ENCODE measurements at regions not wholly inside any gene's neighbourhood (a gene's known extent, or its start where the extent isn't known, plus 50 kb on each side); places are given as distances from the start of the nearest gene placed in this dataset.
A peak's percentile ranks its signal among the peaks of the same experiment; 100 is the strongest.

DNA sequence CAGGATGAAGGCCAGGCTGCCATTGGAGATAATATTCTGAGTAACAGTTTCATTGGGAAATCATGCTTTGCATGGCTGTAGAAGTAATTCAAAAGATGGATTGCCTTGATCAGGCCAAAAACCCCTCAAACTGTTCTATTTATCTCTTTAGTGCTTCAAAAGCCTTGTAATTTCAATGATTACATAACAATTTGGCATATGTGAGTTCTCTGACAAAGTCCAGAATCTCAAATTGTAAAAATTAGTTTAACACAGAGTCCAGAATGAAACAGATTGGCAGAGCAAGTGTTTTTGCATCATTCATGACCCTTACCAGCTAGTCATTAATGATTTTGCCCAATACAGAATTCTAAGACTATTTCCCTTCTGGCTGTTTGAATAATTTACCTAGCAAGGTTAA lies 347.3 kb downstream of the SPRY1 start:
- H3K27me3 ChIP-seq (ENCODE audit: control insufficient read depth, insufficient read depth, low read length): no peaks in the 10 kb centered on the region
- H3K27ac ChIP-seq (ENCODE audit: low read depth, low read length): peak overlapping the region; percentile 30

DNA sequence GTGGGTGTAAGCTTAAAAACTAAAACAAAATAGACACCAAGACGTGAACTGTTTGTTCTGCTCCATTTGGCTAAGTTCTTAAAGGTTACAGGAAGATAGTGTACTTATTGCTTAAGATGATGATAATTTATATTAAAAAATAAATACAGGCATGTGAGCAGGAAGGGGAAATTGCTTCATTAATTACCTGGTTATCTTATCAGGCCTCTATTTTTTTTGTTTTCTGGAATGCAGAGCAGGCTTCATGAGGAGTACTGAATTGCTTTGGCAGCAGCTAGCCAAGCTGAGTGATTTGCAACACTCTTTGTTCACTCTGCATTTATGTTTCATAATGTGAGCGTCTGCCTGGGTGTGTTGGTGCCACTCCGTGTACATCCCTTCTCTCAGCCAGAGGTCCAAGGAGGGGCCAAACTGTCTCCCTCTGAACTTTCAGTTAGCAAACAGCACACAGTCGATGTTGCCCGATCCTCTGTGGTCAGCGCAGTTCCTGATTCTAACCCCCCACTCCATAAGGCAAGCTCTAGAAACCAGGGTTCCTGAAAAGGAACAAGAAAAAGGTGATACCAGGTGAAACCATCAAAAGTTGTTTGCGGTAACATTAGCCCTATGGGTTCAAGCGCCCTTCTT lies 348.2 kb downstream of the SPRY1 start:
- H3K4me1 ChIP-seq (ENCODE audit: control insufficient read depth, insufficient read depth, low read length): peaks cover 9% of the 10 kb centered on the region
- peak overlapping the region; percentile 26 for H3K27ac ChIP-seq (ENCODE audit: low read depth, low read length)
- H3K36me3 ChIP-seq (ENCODE audit: control insufficient read depth, insufficient read depth, low read length): no peaks in the 10 kb centered on the region
- H3K9ac ChIP-seq (ENCODE audit: low read length): no peak overlapping the region
- no peaks in the 10 kb centered on the region for H3K27me3 ChIP-seq (ENCODE audit: control insufficient read depth, insufficient read depth, low read length)
- no peak overlapping the region for H3K4me3 ChIP-seq (ENCODE audit: low read length)

More for the DNA sequence above, 347.3 kb downstream of the SPRY1 start:
- Histone ChIP-seq H3K9ac (ENCODE audit: low read length) (no peak overlapping the region), H3K36me3 (ENCODE audit: control insufficient read depth, insufficient read depth, low read length) (no peaks in the 10 kb centered on the region), H3K4me3 (ENCODE audit: low read length) (no peak overlapping the region), H3K4me1 (ENCODE audit: control insufficient read depth, insufficient read depth, low read length) (peaks cover 9% of the 10 kb centered on the region)

- Histone ChIP-seq H3K9ac (ENCODE audit: low read length) (no peak overlapping the region), H3K27me3 (ENCODE audit: control insufficient read depth, insufficient read depth, low read length) (no peaks in the 10 kb centered on the region), H3K4me3 (ENCODE audit: low read length) (no peak overlapping the region), H3K36me3 (ENCODE audit: control insufficient read depth, insufficient read depth, low read length) (no peaks in the 10 kb centered on the region), H3K27ac (ENCODE audit: low read depth, low read length) (no peak overlapping the region), H3K4me1 (ENCODE audit: control insufficient read depth, insufficient read depth, low read length) (peaks cover 9% of the 10 kb centered on the region)
Measured at GRCh38 chr4:123747016-123747415, 350.4 kb downstream of the SPRY1 start.

- Histone ChIP-seq H3K27ac (ENCODE audit: low read depth, low read length) (no peak overlapping the region), H3K9ac (ENCODE audit: low read length) (no peak overlapping the region), H3K27me3 (ENCODE audit: control insufficient read depth, insufficient read depth, low read length) (no peaks in the 10 kb centered on the region), H3K36me3 (ENCODE audit: control insufficient read depth, insufficient read depth, low read length) (no peaks in the 10 kb centered on the region), H3K4me3 (ENCODE audit: low read length) (no peak overlapping the region), H3K4me1 (ENCODE audit: control insufficient read depth, insufficient read depth, low read length) (peaks cover 9% of the 10 kb centered on the region)
Measured at GRCh38 chr4:123748806-123749205, 352.2 kb downstream of the SPRY1 start.

- no peaks in the 10 kb centered on the region for H3K36me3 ChIP-seq (ENCODE audit: control insufficient read depth, insufficient read depth, low read length)
- no peak overlapping the region for H3K27ac ChIP-seq (ENCODE audit: low read depth, low read length)
- H3K4me1 ChIP-seq (ENCODE audit: control insufficient read depth, insufficient read depth, low read length): peaks cover 5% of the 10 kb centered on the region
- no peak overlapping the region for H3K4me3 ChIP-seq (ENCODE audit: low read length)
- H3K9ac ChIP-seq (ENCODE audit: low read length): no peak overlapping the region
- no peaks in the 10 kb centered on the region for H3K27me3 ChIP-seq (ENCODE audit: control insufficient read depth, insufficient read depth, low read length)
Measured at GRCh38 chr4:123749383-123749782, 352.8 kb downstream of the SPRY1 start.

- no peaks in the 10 kb centered on the region for H3K36me3 ChIP-seq (ENCODE audit: control insufficient read depth, insufficient read depth, low read length)
- no peak overlapping the region for H3K9ac ChIP-seq (ENCODE audit: low read length)
- no peak overlapping the region for H3K27ac ChIP-seq (ENCODE audit: low read depth, low read length)
- H3K4me3 ChIP-seq (ENCODE audit: low read length): no peak overlapping the region
- H3K27me3 ChIP-seq (ENCODE audit: control insufficient read depth, insufficient read depth, low read length): no peaks in the 10 kb centered on the region
- peaks cover under 1% of the 10 kb centered on the region for H3K4me1 ChIP-seq (ENCODE audit: control insufficient read depth, insufficient read depth, low read length)
Measured at GRCh38 chr4:123750044-123750443, 353.4 kb downstream of the SPRY1 start.

- Histone ChIP-seq H3K9ac (ENCODE audit: low read length) (no peak overlapping the region), H3K4me3 (ENCODE audit: low read length) (no peak overlapping the region), H3K36me3 (ENCODE audit: control insufficient read depth, insufficient read depth, low read length) (no peaks in the 10 kb centered on the region), H3K27ac (ENCODE audit: low read depth, low read length) (no peak overlapping the region), H3K4me1 (ENCODE audit: control insufficient read depth, insufficient read depth, low read length) (no peaks in the 10 kb centered on the region), H3K27me3 (ENCODE audit: control insufficient read depth, insufficient read depth, low read length) (no peaks in the 10 kb centered on the region)
Measured at GRCh38 chr4:123755655-123756054, 359.1 kb downstream of the SPRY1 start.

GRCh38 chr4:123767806-123768205 lies 371.2 kb downstream of the SPRY1 start:
- H3K27me3 ChIP-seq (ENCODE audit: control insufficient read depth, insufficient read depth, low read length): no peaks in the 10 kb centered on the region
- H3K4me1 ChIP-seq (ENCODE audit: control insufficient read depth, insufficient read depth, low read length): no peaks in the 10 kb centered on the region
- H3K9ac ChIP-seq (ENCODE audit: low read length): no peak overlapping the region
- no peak overlapping the region for H3K4me3 ChIP-seq (ENCODE audit: low read length)
- no peak overlapping the region for H3K27ac ChIP-seq (ENCODE audit: low read depth, low read length)
- H3K36me3 ChIP-seq (ENCODE audit: control insufficient read depth, insufficient read depth, low read length): no peaks in the 10 kb centered on the region

GRCh38 chr4:123770884-123771283 lies 374.3 kb downstream of the SPRY1 start:
- Histone ChIP-seq H3K4me1 (ENCODE audit: control insufficient read depth, insufficient read depth, low read length) (no peaks in the 10 kb centered on the region), H3K36me3 (ENCODE audit: control insufficient read depth, insufficient read depth, low read length) (no peaks in the 10 kb centered on the region), H3K4me3 (ENCODE audit: low read length) (no peak overlapping the region), H3K27me3 (ENCODE audit: control insufficient read depth, insufficient read depth, low read length) (no peaks in the 10 kb centered on the region), H3K9ac (ENCODE audit: low read length) (no peak overlapping the region), H3K27ac (ENCODE audit: low read depth, low read length) (no peak overlapping the region)

GRCh38 chr4:123776267-123776666 lies 379.7 kb downstream of the SPRY1 start:
- Histone ChIP-seq H3K27ac (ENCODE audit: low read depth, low read length) (no peak overlapping the region), H3K36me3 (ENCODE audit: control insufficient read depth, insufficient read depth, low read length) (no peaks in the 10 kb centered on the region), H3K4me1 (ENCODE audit: control insufficient read depth, insufficient read depth, low read length) (no peaks in the 10 kb centered on the region), H3K4me3 (ENCODE audit: low read length) (no peak overlapping the region), H3K9ac (ENCODE audit: low read length) (no peak overlapping the region), H3K27me3 (ENCODE audit: control insufficient read depth, insufficient read depth, low read length) (no peaks in the 10 kb centered on the region)

GRCh38 chr4:123777373-123777772 lies 380.8 kb downstream of the SPRY1 start:
- Histone ChIP-seq H3K27me3 (ENCODE audit: control insufficient read depth, insufficient read depth, low read length) (no peaks in the 10 kb centered on the region), H3K9ac (ENCODE audit: low read length) (no peak overlapping the region), H3K4me3 (ENCODE audit: low read length) (no peak overlapping the region), H3K4me1 (ENCODE audit: control insufficient read depth, insufficient read depth, low read length) (no peaks in the 10 kb centered on the region), H3K36me3 (ENCODE audit: control insufficient read depth, insufficient read depth, low read length) (no peaks in the 10 kb centered on the region), H3K27ac (ENCODE audit: low read depth, low read length) (no peak overlapping the region)

- Histone ChIP-seq H3K27me3 (ENCODE audit: control insufficient read depth, insufficient read depth, low read length) (no peaks in the 10 kb centered on the region), H3K27ac (ENCODE audit: low read depth, low read length) (no peak overlapping the region), H3K9ac (ENCODE audit: low read length) (no peak overlapping the region), H3K36me3 (ENCODE audit: control insufficient read depth, insufficient read depth, low read length) (no peaks in the 10 kb centered on the region), H3K4me3 (ENCODE audit: low read length) (no peak overlapping the region), H3K4me1 (ENCODE audit: control insufficient read depth, insufficient read depth, low read length) (peaks cover 17% of the 10 kb centered on the region)
Measured at GRCh38 chr4:123783151-123783790, 386.7 kb downstream of the SPRY1 start.

DNA sequence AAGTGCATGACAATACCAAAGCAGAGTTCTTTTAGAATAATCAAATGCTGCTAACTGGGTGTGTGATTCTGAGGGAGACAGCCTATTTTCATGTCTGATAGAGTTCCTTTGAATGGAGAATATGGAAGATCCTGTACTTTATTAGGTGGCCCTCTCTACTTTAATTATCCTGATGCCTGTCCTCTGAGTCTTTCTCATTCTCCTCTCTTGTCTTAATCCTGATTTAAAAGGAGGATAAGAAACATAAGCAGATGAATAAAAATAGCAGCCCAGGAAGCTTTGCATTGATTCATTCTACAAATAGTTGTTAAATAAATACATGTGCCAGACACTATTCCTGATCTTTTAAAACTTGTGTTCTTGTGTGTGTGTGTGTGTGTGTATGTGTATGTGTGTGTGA lies 387.3 kb downstream of the SPRY1 start:
- H3K27ac ChIP-seq (ENCODE audit: low read depth, low read length): peak overlapping the region; percentile 21
- no peaks in the 10 kb centered on the region for H3K27me3 ChIP-seq (ENCODE audit: control insufficient read depth, insufficient read depth, low read length)
- H3K4me1 ChIP-seq (ENCODE audit: control insufficient read depth, insufficient read depth, low read length): peaks cover 17% of the 10 kb centered on the region
- H3K4me3 ChIP-seq (ENCODE audit: low read length): no peak overlapping the region
- H3K9ac ChIP-seq (ENCODE audit: low read length): no peak overlapping the region
- no peaks in the 10 kb centered on the region for H3K36me3 ChIP-seq (ENCODE audit: control insufficient read depth, insufficient read depth, low read length)
